Activated CD8-positive, alpha-beta T cell treated with anti-CD3 and anti-CD28 coated beads, Interleukin-2, amount 10 ng/mL, durations not matched to agents 7 days and 5 days (primary cell): ENCODE measurements at regions not wholly inside any gene's neighbourhood (a gene's known extent, or its start where the extent isn't known, plus 50 kb on each side); places are given as distances from the start of the nearest gene placed in this dataset.
A peak's percentile ranks its signal among the peaks of the same experiment; 100 is the strongest.

Source experiments
- ATAC-seq: fragments of 150-1000 bp; cut with Tn5 transposase; one replicate; pipeline ENCODE4 v1.10.0; 2021; ENCODE audit warnings: moderate library complexity
- CTCF ChIA-PET: fragments of 350-600 bp; sonication (Branson Sonifier 250); formaldehyde crosslinking; loops from one replicate; lab custom pipeline; 2021; ENCODE audit warnings: antibody characterized with exemption; lab: Charles Lee
- POLR2A ChIA-PET: fragments of 350-600 bp; sonication (Branson Sonifier 250); formaldehyde crosslinking; loops from one replicate; lab custom pipeline; 2021; ENCODE audit warnings: antibody characterized with exemption; lab: Charles Lee
- DNase-seq: peaks from one replicate; pipeline ENCODE4 v3.0.0-alpha.2; 2020
- H3K27ac Mint-ChIP-seq: one replicate; pipeline ENCODE4 v1.8.0; 2021; ENCODE audit warnings: mild to moderate bottlenecking, mixed read lengths
- H3K27me3 Mint-ChIP-seq: one replicate; pipeline ENCODE4 v1.8.0; 2021; ENCODE audit warnings: low read depth, mixed read lengths
- H3K36me3 Mint-ChIP-seq: one replicate; pipeline ENCODE4 v1.8.0; 2021; ENCODE audit warnings: low read depth, mixed read lengths
- H3K4me1 Mint-ChIP-seq: one replicate; pipeline ENCODE4 v1.8.0; 2021; ENCODE audit warnings: low read depth, mixed read lengths
- H3K4me3 Mint-ChIP-seq: one replicate; pipeline ENCODE4 v1.8.0; 2021; ENCODE audit warnings: mild to moderate bottlenecking, mixed read lengths
- H3K9me3 Mint-ChIP-seq: one replicate; pipeline ENCODE4 v1.8.0; 2022; ENCODE audit warnings: mixed read lengths; ENCODE audit not compliant: insufficient read depth

DNA sequence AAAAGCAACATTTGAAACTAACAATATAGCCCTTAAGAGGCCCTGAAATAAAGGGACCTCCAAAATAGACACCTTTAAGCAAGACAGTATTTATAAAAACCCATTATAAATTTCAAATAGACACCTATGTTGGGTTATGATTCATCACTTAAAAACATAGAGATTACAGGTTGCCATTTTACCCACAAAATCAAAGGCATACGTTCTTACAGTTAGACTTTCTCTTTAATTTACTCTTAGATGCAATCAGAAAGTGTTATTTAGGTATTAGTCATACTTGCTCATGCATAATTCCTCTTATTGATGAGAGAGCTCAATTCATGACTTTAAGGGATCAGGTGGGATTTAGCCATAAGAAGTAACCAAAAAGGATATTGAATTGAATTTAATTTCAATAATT, 51.5 kb upstream of the TMEM200A start:
- ChIA-PET CTCF (interaction anchor here (3.1 kb wide), 1 partner anchor 384 kb away, joined by 16 read pairs; no protein-coding TSS in a partner anchor), POLR2A (no interaction called here)
- Mint-ChIP-seq H3K4me1 (peaks cover 10% of the 10 kb centered on the region), H3K4me3 (no peak overlapping the region), H3K27ac (no peak overlapping the region), H3K9me3 (no peaks in the 10 kb centered on the region), H3K27me3 (peaks cover 2% of the 10 kb centered on the region), H3K36me3 (no peaks in the 10 kb centered on the region)
- ATAC-seq (no peak), DNase-seq (no peak)

DNA sequence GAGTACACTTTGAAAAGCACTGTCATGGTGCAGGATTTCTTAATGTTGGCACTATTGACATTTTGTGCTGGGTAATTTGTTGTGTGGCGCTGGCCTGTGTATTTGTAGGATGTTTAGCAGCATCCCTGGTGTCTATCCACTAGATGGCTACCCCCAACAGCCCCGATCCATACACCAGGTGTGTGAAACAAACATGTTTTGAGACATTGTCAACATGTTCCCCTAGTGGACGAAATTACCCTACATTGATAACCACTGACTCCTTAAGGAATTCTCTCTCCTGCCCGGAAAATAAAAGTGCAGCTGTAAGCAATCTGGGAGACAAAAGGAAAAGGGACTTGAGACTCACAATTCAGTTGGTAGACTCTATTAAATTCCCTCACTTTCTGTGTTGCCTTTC, 52.6 kb upstream of the TMEM200A start:
- ATAC-seq: no peak
- no peak for DNase-seq
- peaks cover 13% of the 10 kb centered on the region for H3K4me1 Mint-ChIP-seq
- no peak overlapping the region for H3K27ac Mint-ChIP-seq
- CTCF ChIA-PET: interaction anchor here (1.0 to 1.1 kb wide), 3 partner anchors 14 to 69 kb away, joined by 3 to 4 read pairs (median 3); no protein-coding TSS in a partner anchor
- H3K27me3 Mint-ChIP-seq: no peaks in the 10 kb centered on the region
- H3K36me3 Mint-ChIP-seq: no peaks in the 10 kb centered on the region
- H3K9me3 Mint-ChIP-seq: no peaks in the 10 kb centered on the region
- POLR2A ChIA-PET: no interaction called here
- no peak overlapping the region for H3K4me3 Mint-ChIP-seq

DNA sequence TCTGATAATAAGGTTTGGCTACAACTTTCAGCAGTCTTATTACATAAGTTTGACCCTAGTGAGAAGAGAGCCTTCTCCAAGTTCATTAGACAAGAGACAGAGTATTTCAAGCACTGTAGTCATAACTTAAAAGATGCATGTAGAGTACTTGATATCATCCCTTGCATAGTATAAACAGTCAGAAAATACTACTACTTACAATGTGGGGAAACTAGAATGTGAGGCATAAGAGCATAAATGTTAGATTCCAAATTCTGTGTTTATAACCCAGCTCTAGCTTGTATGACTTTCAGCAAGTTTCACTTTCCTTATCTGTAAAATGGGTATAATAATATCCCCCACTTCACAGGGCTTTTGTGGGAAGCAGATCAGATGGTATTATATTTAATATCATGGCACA, 56.8 kb upstream of the TMEM200A start:
- CTCF ChIA-PET: interaction anchor here (1.0 to 2.0 kb wide), 2 partner anchors 13 to 389 kb away, joined by 3 to 8 read pairs; no protein-coding TSS in a partner anchor
- DNase-seq: no peak
- no peak overlapping the region for H3K4me3 Mint-ChIP-seq
- H3K27me3 Mint-ChIP-seq: no peaks in the 10 kb centered on the region
- ATAC-seq: no peak
- peaks cover 17% of the 10 kb centered on the region for H3K4me1 Mint-ChIP-seq
- POLR2A ChIA-PET: no interaction called here
- no peaks in the 10 kb centered on the region for H3K36me3 Mint-ChIP-seq
- H3K27ac Mint-ChIP-seq: no peak overlapping the region
- H3K9me3 Mint-ChIP-seq: no peaks in the 10 kb centered on the region

DNA sequence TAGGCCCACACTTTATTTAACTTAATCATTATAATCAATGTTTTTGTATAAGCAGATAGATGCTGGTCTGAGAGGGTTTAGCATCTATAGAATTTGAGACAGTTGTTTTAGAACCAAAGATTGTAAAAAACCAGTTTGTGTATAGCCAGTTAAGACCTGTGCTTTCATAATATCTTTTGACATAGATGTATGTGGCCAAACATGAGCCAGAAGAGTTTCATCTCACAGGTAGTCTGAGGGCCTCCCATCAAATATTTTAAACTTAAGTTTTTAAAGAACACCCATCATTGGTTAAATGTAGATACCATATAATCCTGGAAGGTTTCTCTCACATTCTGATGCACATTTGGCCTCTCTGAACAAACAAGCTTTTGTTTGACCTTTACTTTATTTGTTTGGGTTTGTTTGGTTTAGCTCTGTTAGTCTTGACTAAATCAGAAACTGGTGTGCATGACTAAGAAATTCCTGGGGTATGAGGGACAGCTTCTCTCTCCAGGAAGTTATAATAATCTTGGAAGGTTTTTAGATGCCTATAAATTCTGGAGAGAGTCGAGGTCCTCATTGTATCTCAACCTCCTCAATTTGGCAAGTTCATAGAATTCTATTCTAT, 58.0 kb upstream of the TMEM200A start:
- POLR2A ChIA-PET: no interaction called here
- DNase-seq (no peak), ATAC-seq (no peak)
- Mint-ChIP-seq H3K4me3 (no peak overlapping the region), H3K27me3 (no peaks in the 10 kb centered on the region), H3K9me3 (no peaks in the 10 kb centered on the region), H3K36me3 (no peaks in the 10 kb centered on the region), H3K4me1 (peaks cover 17% of the 10 kb centered on the region), H3K27ac (no peak overlapping the region)
- CTCF ChIA-PET: interaction anchor here (1.1 to 2.0 kb wide), 4 partner anchors 10 to 271 kb away, joined by 3 to 8 read pairs (median 4); no protein-coding TSS in a partner anchor

DNA sequence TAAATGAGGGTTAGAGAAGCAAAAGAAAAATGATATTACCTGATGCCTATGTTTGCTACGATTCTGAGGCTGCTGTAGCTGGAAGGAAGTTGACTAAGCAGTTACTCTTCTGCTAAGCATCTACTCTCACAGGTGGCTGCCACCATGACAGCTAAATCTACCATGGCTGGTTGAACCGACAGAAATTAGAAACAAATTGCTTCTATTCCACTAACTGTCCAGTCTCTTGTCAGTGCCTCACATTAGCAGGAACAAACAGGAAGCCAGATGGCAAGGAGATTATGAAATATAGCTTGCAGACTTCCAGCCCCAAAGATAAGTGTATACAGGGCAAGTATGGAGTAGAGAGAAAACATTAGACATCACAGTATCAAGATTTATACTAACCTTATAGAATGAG, 59.4 kb upstream of the TMEM200A start:
- ChIA-PET POLR2A (no interaction called here), CTCF (interaction anchor here (0.6 to 1.9 kb wide), 5 partner anchors 11 to 468 kb away, joined by 3 to 10 read pairs (median 3); no protein-coding TSS in a partner anchor)
- peaks cover 10% of the 10 kb centered on the region for H3K4me1 Mint-ChIP-seq
- no peaks in the 10 kb centered on the region for H3K9me3 Mint-ChIP-seq
- ATAC-seq (no peak), DNase-seq (no peak)
- peaks cover 2% of the 10 kb centered on the region for H3K36me3 Mint-ChIP-seq
- H3K4me3 Mint-ChIP-seq: no peak overlapping the region
- no peak overlapping the region for H3K27ac Mint-ChIP-seq
- no peaks in the 10 kb centered on the region for H3K27me3 Mint-ChIP-seq

DNA sequence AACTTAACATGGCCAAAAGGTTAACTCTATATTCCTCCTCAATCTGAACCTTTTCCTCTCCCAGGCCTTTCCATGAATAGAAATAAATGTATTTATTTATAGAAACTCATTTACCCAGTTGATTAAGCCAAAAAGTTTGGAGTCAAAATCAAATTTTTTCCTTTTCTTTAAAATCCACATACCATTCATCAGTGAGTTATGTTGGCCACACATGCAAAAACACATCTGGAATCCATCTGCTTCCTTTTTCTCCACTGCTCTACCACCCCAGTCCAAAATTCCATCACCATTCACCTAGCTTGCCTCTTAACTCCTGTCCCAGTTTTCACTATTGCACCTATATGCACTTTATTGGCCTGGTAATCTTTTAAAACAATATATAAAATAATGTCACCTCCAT, 62.4 kb upstream of the TMEM200A start:
- POLR2A ChIA-PET: interaction anchor here (0.6 kb wide), 1 partner anchor 51 kb away, joined by 3 read pairs; no protein-coding TSS in a partner anchor
- ATAC-seq (no peak), DNase-seq (no peak)
- Mint-ChIP-seq H3K4me3 (no peak overlapping the region), H3K27ac (no peak overlapping the region), H3K9me3 (no peaks in the 10 kb centered on the region), H3K4me1 (peaks cover 3% of the 10 kb centered on the region), H3K36me3 (peaks cover 2% of the 10 kb centered on the region), H3K27me3 (peaks cover 6% of the 10 kb centered on the region)
- CTCF ChIA-PET: interaction anchor here (1.0 kb wide), 1 partner anchor 9 kb away, joined by 3 read pairs; no protein-coding TSS in a partner anchor

DNA sequence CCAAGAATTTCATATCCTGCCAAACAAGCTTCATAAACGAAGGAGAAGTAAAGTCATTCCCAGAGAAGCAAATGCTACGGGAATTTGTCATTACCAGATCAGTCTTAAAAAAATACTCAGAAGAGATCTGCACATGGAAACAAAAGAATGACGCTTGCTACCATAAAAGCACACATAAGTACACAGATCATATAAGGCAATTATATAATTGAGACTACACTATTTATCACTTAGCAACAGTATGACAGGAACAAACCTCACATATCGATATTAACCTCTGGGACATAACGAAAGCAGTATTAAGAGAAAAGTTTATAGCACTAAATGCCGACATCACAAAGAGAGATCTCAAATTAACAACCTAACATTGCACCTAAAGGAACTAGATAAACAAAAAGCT, 67.6 kb upstream of the TMEM200A start:
- Mint-ChIP-seq H3K27me3 (peaks cover 10% of the 10 kb centered on the region), H3K4me3 (no peak overlapping the region), H3K9me3 (no peaks in the 10 kb centered on the region), H3K4me1 (no peaks in the 10 kb centered on the region), H3K27ac (no peak overlapping the region), H3K36me3 (peaks cover 2% of the 10 kb centered on the region)
- ChIA-PET POLR2A (no interaction called here), CTCF (interaction anchor here (0.7 kb wide), 1 partner anchor 9 kb away, joined by 3 read pairs; no protein-coding TSS in a partner anchor)
- DNase-seq (no peak), ATAC-seq (no peak)

DNA sequence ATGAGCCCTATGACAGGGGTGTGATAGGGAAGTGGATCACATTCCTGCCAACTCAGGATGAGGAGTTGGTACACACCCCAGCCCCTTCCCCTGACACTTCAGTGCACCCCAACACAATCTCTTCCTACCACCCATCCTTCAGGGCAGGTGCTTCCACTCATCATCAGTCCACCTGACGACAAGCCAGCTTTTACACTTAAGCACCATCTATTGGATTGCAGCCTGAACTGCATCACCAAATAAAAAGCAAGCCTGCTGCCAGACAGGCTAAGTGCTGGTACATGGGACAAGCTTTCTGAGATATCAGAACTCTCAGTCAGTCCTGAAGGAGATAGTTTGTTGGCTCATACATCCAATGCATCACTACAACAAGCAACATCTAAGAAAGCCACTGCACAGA, 69.0 kb upstream of the TMEM200A start:
- POLR2A ChIA-PET: no interaction called here
- DNase-seq: peak; percentile 25
- no peak overlapping the region for H3K4me3 Mint-ChIP-seq
- peak overlapping the region; percentile 10 for H3K27ac Mint-ChIP-seq
- CTCF ChIA-PET: interaction anchor here (0.6 to 1.7 kb wide), 4 partner anchors 16 to 452 kb away, joined by 3 to 4 read pairs (median 4); no protein-coding TSS in a partner anchor
- no peak for ATAC-seq
- no peaks in the 10 kb centered on the region for H3K9me3 Mint-ChIP-seq
- H3K27me3 Mint-ChIP-seq: peaks cover 10% of the 10 kb centered on the region
- no peaks in the 10 kb centered on the region for H3K36me3 Mint-ChIP-seq
- H3K4me1 Mint-ChIP-seq: no peaks in the 10 kb centered on the region

DNA sequence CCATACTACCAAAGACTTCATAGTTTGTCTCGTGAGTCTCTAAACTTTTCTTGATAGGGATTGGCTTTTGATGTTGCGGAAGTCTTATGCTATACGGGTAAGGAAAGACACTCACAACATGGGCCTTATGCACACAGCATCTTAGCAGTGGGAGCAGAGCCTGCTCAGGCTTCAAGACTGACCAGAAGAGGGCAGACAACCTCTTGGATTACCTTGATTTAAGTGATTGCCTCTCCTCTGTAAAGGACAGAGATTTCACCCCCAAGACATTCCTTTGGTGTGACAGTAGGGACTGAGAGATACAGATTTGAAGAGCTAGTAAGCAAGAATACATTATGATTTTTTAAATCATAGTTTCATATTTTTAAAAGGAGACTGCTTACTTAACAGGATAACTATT, 71.0 kb upstream of the SAMD3 start:
- Mint-ChIP-seq H3K27ac (no peak overlapping the region), H3K4me3 (no peak overlapping the region), H3K27me3 (peaks cover 6% of the 10 kb centered on the region), H3K36me3 (no peaks in the 10 kb centered on the region), H3K4me1 (no peaks in the 10 kb centered on the region), H3K9me3 (no peaks in the 10 kb centered on the region)
- ChIA-PET POLR2A (no interaction called here), CTCF (interaction anchor here (0.6 to 1.4 kb wide), 17 partner anchors 9 to 579 kb away, joined by 3 to 16 read pairs (median 4); no protein-coding TSS in a partner anchor)
- DNase-seq (peak; percentile 65), ATAC-seq (peak; percentile 84)

DNA sequence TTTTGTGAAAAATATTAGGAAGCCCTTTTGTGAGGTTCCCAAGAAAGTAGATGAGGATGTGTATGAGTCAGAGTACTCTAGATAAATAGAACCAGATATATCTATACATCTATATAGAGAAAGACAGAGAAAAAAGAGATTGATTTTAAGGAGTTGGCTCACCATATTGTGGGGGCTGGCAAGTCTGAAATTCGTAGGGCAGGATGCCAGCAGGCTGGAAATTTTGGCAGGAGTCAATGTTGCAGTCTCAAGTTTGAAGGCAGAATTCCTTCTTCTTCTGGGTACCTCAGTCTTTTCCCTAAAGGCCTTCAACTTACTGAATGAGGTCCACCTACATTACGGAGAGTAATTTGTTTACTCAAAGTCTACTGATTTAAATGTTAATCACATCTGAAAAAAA, 65.3 kb upstream of the SAMD3 start:
- Mint-ChIP-seq H3K4me3 (no peak overlapping the region), H3K27me3 (no peaks in the 10 kb centered on the region), H3K36me3 (no peaks in the 10 kb centered on the region), H3K4me1 (no peaks in the 10 kb centered on the region), H3K27ac (no peak overlapping the region), H3K9me3 (no peaks in the 10 kb centered on the region)
- ATAC-seq: no peak
- ChIA-PET POLR2A (no interaction called here), CTCF (interaction anchor here (0.6 kb wide), 1 partner anchor 63 kb away, joined by 3 read pairs; no protein-coding TSS in a partner anchor)
- DNase-seq: no peak

DNA sequence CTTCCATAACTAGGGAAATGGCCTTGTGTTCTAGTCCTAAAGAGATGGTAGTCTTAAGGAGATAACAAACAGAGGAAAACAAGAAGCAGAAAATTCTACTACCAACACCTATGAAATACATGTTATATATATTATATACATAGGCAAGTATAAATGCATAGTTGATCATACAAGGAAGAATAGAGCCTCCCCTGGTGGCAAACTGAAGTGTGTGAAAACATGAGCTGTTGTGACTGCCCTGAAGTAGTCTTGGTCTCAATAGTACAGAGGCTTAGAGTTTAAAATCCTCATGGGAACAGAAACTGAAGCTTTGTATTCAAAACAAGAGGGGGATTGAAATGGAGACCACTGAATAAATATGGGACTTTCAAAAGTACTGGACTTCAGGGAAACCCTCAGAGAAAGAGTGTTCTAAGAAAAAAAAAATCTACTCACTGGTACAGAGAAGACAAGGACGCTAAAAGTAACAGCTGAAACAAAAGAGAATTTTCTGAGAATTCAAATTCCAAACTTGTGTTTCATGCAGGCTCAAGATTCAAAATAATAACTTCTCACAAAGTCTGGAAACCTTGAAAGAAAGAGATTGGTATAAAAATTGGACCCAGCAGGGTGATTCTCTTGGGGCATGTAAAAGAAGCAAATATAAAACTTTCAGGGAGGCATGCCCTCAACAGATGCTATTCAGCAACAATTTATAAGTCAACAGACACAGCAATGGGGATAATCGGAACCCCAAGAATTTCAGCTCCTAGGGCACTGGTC, 59.7 kb upstream of the SAMD3 start:
- no peaks in the 10 kb centered on the region for H3K27me3 Mint-ChIP-seq
- H3K4me3 Mint-ChIP-seq: no peak overlapping the region
- H3K27ac Mint-ChIP-seq: peak overlapping the region; percentile 27
- peak; percentile 59 for DNase-seq
- peak; percentile 84 for ATAC-seq
- peaks cover 9% of the 10 kb centered on the region for H3K4me1 Mint-ChIP-seq
- peaks cover 6% of the 10 kb centered on the region for H3K36me3 Mint-ChIP-seq
- ChIA-PET POLR2A (interaction anchor here (1.1 kb wide), 1 partner anchor 150 kb away, joined by 5 read pairs; no protein-coding TSS in a partner anchor), CTCF (interaction anchor here (0.7 to 3.8 kb wide), 51 partner anchors 8 to 785 kb away, joined by 3 to 28 read pairs (median 4); partner anchors contain the start of gene SAMD3)
- peaks cover 10% of the 10 kb centered on the region for H3K9me3 Mint-ChIP-seq
